MM.1S (cell line): ENCODE measurements at regions not wholly inside any gene's neighbourhood (a gene's known extent, or its start where the extent isn't known, plus 50 kb on each side); places are given as distances from the start of the nearest gene placed in this dataset.

Experiments used
- DNase-seq: peaks from one replicate; pipeline ENCODE4 v3.0.0-alpha.2; 2015
- H2AFZ ChIP-seq: fragments of 300-600 bp; sonication (generic); 2 replicates; pipeline ENCODE4 v1.6.0; 2016; ENCODE audit warnings: antibody characterized with exemption, low read length
- H3F3A ChIP-seq: fragments of 300-600 bp; sonication (generic); 2 replicates; pipeline ENCODE4 v1.6.1; 2016; ENCODE audit warnings: mild to moderate bottlenecking, antibody characterized with exemption, low read length, moderate library complexity, mixed read lengths; ENCODE audit not compliant: insufficient read depth
- H3K27ac ChIP-seq: fragments of 300-600 bp; sonication (generic); 2 replicates; pipeline ENCODE4 v1.5.1; 2016; ENCODE audit warnings: mild to moderate bottlenecking, low read length
- H3K27me3 ChIP-seq: fragments of 300-600 bp; sonication (generic); replicated peaks from 2 replicates; pipeline ENCODE4 v1.6.0; 2016; ENCODE audit warnings: low read length; ENCODE audit not compliant: insufficient read depth
- H3K36me3 ChIP-seq: fragments of 300-600 bp; sonication (generic); replicated peaks from 2 replicates; pipeline ENCODE4 v1.6.1; 2016; ENCODE audit warnings: mild to moderate bottlenecking, low read length, mixed read lengths; ENCODE audit not compliant: insufficient read depth
- H3K4me1 ChIP-seq: fragments of 300-600 bp; sonication (generic); 2 replicates; pipeline ENCODE4 v1.6.1; 2016; ENCODE audit warnings: low read length, mixed read lengths
- H3K4me2 ChIP-seq: fragments of 300-600 bp; sonication (generic); 2 replicates; pipeline ENCODE4 v1.6.0; 2016; ENCODE audit warnings: low read depth, low read length
- H3K4me3 ChIP-seq: fragments of 300-600 bp; sonication (generic); 2 replicates; pipeline ENCODE4 v1.5.1; 2016; ENCODE audit warnings: low read length, mixed read lengths
- H3K79me2 ChIP-seq: fragments of 300-600 bp; sonication (generic); 2 replicates; pipeline ENCODE4 v1.6.1; 2016; ENCODE audit warnings: mixed run types, low read length, mixed read lengths
- H3K9ac ChIP-seq: fragments of 300-600 bp; sonication (generic); 2 replicates; pipeline ENCODE4 v1.6.1; 2016; ENCODE audit warnings: low read length, mixed read lengths
- H3K9me2 ChIP-seq: fragments of 300-600 bp; sonication (generic); replicated peaks from 2 replicates; pipeline ENCODE4 v1.6.1; 2016; ENCODE audit warnings: mild to moderate bottlenecking, low read length, mixed read lengths; ENCODE audit not compliant: insufficient read depth
- H3K9me3 ChIP-seq: fragments of 300-600 bp; sonication (generic); replicated peaks from 2 replicates; pipeline ENCODE4 v1.6.1; 2016; ENCODE audit warnings: mild to moderate bottlenecking, low read length, mixed read lengths; ENCODE audit not compliant: insufficient read depth
- H4K20me1 ChIP-seq: fragments of 300-600 bp; sonication (generic); 2 replicates; pipeline ENCODE4 v1.6.1; 2016; ENCODE audit warnings: mild to moderate bottlenecking, low read length, moderate library complexity, mixed read lengths; ENCODE audit not compliant: insufficient read depth
- EZH2 ChIP-seq: fragments of 300-600 bp; sonication (generic); optimal IDR thresholded peaks from 2 replicates; pipeline ENCODE3; 2017; ENCODE audit warnings: low read depth, mild to moderate bottlenecking, antibody characterized with exemption, low read length, mixed read lengths
- EZH2phosphoT487 ChIP-seq: fragments of 300-600 bp; sonication (generic); IDR thresholded peaks from 2 replicates; pipeline ENCODE4 v1.6.1; 2018; ENCODE audit warnings: antibody characterized with exemption, low read length
- TF ChIP-seq, protein P1 (sequence below): fragments of 300-600 bp; sonication (generic); IDR thresholded peaks from 2 replicates; pipeline ENCODE4 v1.5.1; 2016; ENCODE audit warnings: antibody characterized with exemption, low read length, mixed read lengths

DNA sequence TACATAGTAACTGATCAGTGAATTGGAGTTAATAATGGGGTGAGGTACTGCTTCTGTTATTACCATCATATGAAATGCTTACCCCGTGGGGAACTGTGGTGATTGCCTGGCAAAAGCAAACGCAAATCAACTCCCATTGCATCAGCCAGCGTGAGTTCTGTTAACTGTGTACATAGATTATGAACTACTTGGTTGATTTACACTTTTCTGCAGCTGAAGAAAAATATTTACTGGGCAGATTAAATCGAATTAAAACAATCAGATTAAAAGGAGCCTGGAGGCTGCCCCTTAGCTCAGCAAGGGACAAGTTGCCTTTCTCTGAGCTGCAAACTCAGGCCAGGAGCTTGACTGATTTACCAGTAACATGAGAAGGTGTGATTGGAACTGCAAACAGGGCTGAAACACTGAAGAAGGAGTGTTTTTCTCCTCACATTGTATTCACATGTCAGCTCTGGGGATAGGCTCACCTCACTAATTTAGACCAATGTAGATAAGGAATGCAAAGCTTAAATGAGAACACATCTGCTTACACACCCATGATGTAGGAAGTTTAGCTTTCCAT is 220.1 kb downstream of the OSR1 start:
- Histone ChIP-seq H4K20me1 (no peaks in the 10 kb centered on the region), H3K4me1 (no peaks in the 10 kb centered on the region), H3K4me2 (no peak overlapping the region), H3K27ac (no peak overlapping the region), H3K9me3 (no peaks in the 10 kb centered on the region), H3K9ac (no peak overlapping the region), H3K36me3 (no peaks in the 10 kb centered on the region), H3K27me3 (no peaks in the 10 kb centered on the region), H3K4me3 (no peak overlapping the region), H3K79me2 (no peaks in the 10 kb centered on the region), H3F3A (no peaks in the 10 kb centered on the region), H2AFZ (no peak overlapping the region), H3K9me2 (no peaks in the 10 kb centered on the region)
- TF ChIP-seq EZH2 (no peak), EZH2phosphoT487 (no peak)
- TF ChIP-seq, protein P1, sequence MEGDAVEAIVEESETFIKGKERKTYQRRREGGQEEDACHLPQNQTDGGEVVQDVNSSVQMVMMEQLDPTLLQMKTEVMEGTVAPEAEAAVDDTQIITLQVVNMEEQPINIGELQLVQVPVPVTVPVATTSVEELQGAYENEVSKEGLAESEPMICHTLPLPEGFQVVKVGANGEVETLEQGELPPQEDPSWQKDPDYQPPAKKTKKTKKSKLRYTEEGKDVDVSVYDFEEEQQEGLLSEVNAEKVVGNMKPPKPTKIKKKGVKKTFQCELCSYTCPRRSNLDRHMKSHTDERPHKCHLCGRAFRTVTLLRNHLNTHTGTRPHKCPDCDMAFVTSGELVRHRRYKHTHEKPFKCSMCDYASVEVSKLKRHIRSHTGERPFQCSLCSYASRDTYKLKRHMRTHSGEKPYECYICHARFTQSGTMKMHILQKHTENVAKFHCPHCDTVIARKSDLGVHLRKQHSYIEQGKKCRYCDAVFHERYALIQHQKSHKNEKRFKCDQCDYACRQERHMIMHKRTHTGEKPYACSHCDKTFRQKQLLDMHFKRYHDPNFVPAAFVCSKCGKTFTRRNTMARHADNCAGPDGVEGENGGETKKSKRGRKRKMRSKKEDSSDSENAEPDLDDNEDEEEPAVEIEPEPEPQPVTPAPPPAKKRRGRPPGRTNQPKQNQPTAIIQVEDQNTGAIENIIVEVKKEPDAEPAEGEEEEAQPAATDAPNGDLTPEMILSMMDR: no peak
- no peak for DNase-seq

DNA sequence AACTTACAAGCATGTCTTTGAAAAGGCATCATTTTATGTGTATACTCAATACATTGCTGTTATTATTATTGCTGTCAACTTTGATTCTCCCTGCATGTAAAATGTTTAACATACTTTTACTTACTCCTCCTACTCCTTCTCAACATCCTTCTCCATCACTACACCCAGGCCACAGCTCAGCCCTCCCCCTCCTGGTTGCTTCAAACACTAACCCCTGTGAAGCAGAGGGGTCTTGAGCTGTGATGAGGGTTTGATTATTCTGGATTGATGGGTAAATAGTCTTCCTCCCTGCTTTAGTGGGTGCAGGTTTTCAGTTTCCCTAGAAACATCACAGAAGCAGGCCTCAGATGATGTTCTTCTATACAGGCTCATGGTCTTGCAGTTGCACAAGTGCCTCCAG is 221.0 kb downstream of the OSR1 start:
- Histone ChIP-seq H3K9me2 (no peaks in the 10 kb centered on the region), H3K36me3 (no peaks in the 10 kb centered on the region), H2AFZ (no peak overlapping the region), H3K9me3 (no peaks in the 10 kb centered on the region), H3K4me3 (no peak overlapping the region), H3K27ac (no peak overlapping the region), H3K4me2 (no peak overlapping the region), H3K27me3 (no peaks in the 10 kb centered on the region), H3K4me1 (no peaks in the 10 kb centered on the region), H3K79me2 (no peaks in the 10 kb centered on the region), H3K9ac (no peak overlapping the region), H4K20me1 (no peaks in the 10 kb centered on the region), H3F3A (no peaks in the 10 kb centered on the region)
- no peak for DNase-seq
- TF ChIP-seq EZH2 (no peak), EZH2phosphoT487 (no peak)
- TF ChIP-seq, protein P1: no peak

DNA sequence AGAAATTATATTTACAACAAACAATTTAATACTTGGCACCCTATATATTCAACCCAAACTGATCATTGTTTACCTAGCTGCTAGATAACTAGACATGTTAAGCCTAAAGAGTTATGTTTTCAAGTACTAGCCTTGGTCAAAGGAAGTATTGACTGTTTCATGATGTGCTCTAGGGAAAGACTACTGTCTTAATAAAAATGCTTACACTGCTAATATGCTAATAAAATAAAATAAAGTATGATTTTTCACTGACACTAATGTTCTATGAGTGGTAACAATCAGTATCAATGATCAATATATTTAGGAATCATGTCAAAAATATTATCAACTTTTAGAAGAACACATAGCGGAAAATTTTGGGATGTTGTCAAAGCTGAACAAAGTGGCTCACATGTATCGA is 225.5 kb downstream of the OSR1 start:
- Histone ChIP-seq H3K4me3 (no peak overlapping the region), H3K9me2 (no peaks in the 10 kb centered on the region), H3K9me3 (no peaks in the 10 kb centered on the region), H3K4me1 (no peaks in the 10 kb centered on the region), H3K79me2 (no peaks in the 10 kb centered on the region), H3K36me3 (no peaks in the 10 kb centered on the region), H3K27ac (no peak overlapping the region), H3K27me3 (no peaks in the 10 kb centered on the region), H4K20me1 (no peaks in the 10 kb centered on the region), H3F3A (no peaks in the 10 kb centered on the region), H3K4me2 (no peak overlapping the region), H2AFZ (no peak overlapping the region), H3K9ac (no peak overlapping the region)
- no peak for TF ChIP-seq EZH2phosphoT487
- no peak for TF ChIP-seq EZH2
- TF ChIP-seq, protein P1: no peak
- DNase-seq: no peak
